ENCODE measurements at regions not wholly inside any gene's neighbourhood (a gene's known extent, or its start where the extent isn't known, plus 50 kb on each side); places are given as distances from the start of the nearest gene placed in this dataset.

- TF ChIP-seq, protein P1, sequence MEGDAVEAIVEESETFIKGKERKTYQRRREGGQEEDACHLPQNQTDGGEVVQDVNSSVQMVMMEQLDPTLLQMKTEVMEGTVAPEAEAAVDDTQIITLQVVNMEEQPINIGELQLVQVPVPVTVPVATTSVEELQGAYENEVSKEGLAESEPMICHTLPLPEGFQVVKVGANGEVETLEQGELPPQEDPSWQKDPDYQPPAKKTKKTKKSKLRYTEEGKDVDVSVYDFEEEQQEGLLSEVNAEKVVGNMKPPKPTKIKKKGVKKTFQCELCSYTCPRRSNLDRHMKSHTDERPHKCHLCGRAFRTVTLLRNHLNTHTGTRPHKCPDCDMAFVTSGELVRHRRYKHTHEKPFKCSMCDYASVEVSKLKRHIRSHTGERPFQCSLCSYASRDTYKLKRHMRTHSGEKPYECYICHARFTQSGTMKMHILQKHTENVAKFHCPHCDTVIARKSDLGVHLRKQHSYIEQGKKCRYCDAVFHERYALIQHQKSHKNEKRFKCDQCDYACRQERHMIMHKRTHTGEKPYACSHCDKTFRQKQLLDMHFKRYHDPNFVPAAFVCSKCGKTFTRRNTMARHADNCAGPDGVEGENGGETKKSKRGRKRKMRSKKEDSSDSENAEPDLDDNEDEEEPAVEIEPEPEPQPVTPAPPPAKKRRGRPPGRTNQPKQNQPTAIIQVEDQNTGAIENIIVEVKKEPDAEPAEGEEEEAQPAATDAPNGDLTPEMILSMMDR (IDR thresholded peaks at IDR 0.05; ENCODE audit: low read length): no peak
- TF ChIP-seq EZH2 (IDR thresholded peaks at IDR 0.05; ENCODE audit: borderline replicate concordance, low read length): no peak
- H3K27me3 ChIP-seq (ENCODE audit: insufficient read depth, low read length): peaks cover 4% of the 10 kb centered on the region; the same call in 1 of the 2 replicates
- H3K27ac ChIP-seq (ENCODE audit: low read depth, low read length, poor library complexity, severe bottlenecking): no peak overlapping the region
- H3K4me1 ChIP-seq (ENCODE audit: insufficient read depth, low read length, severe bottlenecking): no peaks in the 10 kb centered on the region
- no peak overlapping the region for H3K4me3 ChIP-seq (ENCODE audit: low read depth, low read length, poor library complexity, severe bottlenecking)
- H2AFZ ChIP-seq (ENCODE audit: low read length): no peak overlapping the region
- H3K9ac ChIP-seq (ENCODE audit: low read length): no peak overlapping the region
- no peaks in the 10 kb centered on the region for H3K79me2 ChIP-seq (ENCODE audit: insufficient read depth, low read length)
- no peaks in the 10 kb centered on the region for H3K9me3 ChIP-seq (ENCODE audit: low read length)
- H3K4me2 ChIP-seq (ENCODE audit: low read length): no peak overlapping the region
- H4K20me1 ChIP-seq (ENCODE audit: insufficient read depth, low read length): no peaks in the 10 kb centered on the region
- no peaks in the 10 kb centered on the region for H3K36me3 ChIP-seq (ENCODE audit: insufficient read depth, low read length)
- no peaks in the 10 kb centered on the region for H3F3A ChIP-seq (ENCODE audit: insufficient read depth, low read length)
- no peaks in the 10 kb centered on the region for H3K9me2 ChIP-seq (ENCODE audit: low read depth, low read length)
Observed at GRCh38 chr10:78386509-78386908, 352.8 kb downstream of the RPS24 start.

GRCh38 chr10:78388331-78389050 is 354.8 kb downstream of the RPS24 start:
- Histone ChIP-seq H3K27me3 (ENCODE audit: insufficient read depth, low read length) (peaks cover 4% of the 10 kb centered on the region; the same call in 1 of the 2 replicates), H3K4me3 (ENCODE audit: low read depth, low read length, poor library complexity, severe bottlenecking) (no peak overlapping the region), H3K4me1 (ENCODE audit: insufficient read depth, low read length, severe bottlenecking) (no peaks in the 10 kb centered on the region), H3K9ac (ENCODE audit: low read length) (no peak overlapping the region), H3K9me3 (ENCODE audit: low read length) (no peaks in the 10 kb centered on the region), H3K9me2 (ENCODE audit: low read depth, low read length) (no peaks in the 10 kb centered on the region), H3K36me3 (ENCODE audit: insufficient read depth, low read length) (no peaks in the 10 kb centered on the region), H3F3A (ENCODE audit: insufficient read depth, low read length) (no peaks in the 10 kb centered on the region), H4K20me1 (ENCODE audit: insufficient read depth, low read length) (no peaks in the 10 kb centered on the region), H3K79me2 (ENCODE audit: insufficient read depth, low read length) (no peaks in the 10 kb centered on the region), H2AFZ (ENCODE audit: low read length) (no peak overlapping the region), H3K27ac (ENCODE audit: low read depth, low read length, poor library complexity, severe bottlenecking) (no peak overlapping the region), H3K4me2 (ENCODE audit: low read length) (no peak overlapping the region)
- TF ChIP-seq EZH2 (IDR thresholded peaks at IDR 0.05; ENCODE audit: borderline replicate concordance, low read length): no peak
- TF ChIP-seq, protein P1 (IDR thresholded peaks at IDR 0.05; ENCODE audit: low read length): no peak

DNA sequence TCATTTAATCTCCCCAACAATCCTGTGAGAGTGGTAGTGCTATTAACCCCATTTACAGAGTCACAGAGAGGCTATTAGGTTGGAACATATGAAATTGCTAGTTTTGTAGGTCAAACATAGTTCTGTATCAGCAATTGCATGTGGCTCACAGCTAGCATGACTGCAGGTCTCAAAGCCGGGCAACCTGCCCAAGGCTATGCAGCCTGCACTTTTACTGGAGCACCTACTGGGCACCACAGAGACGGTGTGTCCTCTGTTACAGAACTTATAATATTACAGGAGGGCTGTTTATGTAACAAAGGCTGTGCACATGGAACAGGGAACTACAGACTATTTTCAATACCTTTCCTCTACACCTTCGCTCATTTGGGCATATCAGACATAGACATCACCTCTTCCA is 355.8 kb downstream of the RPS24 start:
- Histone ChIP-seq H4K20me1 (ENCODE audit: insufficient read depth, low read length) (no peaks in the 10 kb centered on the region), H2AFZ (ENCODE audit: low read length) (no peak overlapping the region), H3K79me2 (ENCODE audit: insufficient read depth, low read length) (no peaks in the 10 kb centered on the region), H3K9me2 (ENCODE audit: low read depth, low read length) (no peaks in the 10 kb centered on the region), H3K36me3 (ENCODE audit: insufficient read depth, low read length) (no peaks in the 10 kb centered on the region), H3K27me3 (ENCODE audit: insufficient read depth, low read length) (peaks cover 4% of the 10 kb centered on the region; the same call in 1 of the 2 replicates), H3F3A (ENCODE audit: insufficient read depth, low read length) (no peaks in the 10 kb centered on the region), H3K4me1 (ENCODE audit: insufficient read depth, low read length, severe bottlenecking) (no peaks in the 10 kb centered on the region), H3K9me3 (ENCODE audit: low read length) (no peaks in the 10 kb centered on the region), H3K9ac (ENCODE audit: low read length) (no peak overlapping the region), H3K4me3 (ENCODE audit: low read depth, low read length, poor library complexity, severe bottlenecking) (no peak overlapping the region), H3K4me2 (ENCODE audit: low read length) (no peak overlapping the region), H3K27ac (ENCODE audit: low read depth, low read length, poor library complexity, severe bottlenecking) (no peak overlapping the region)
- TF ChIP-seq, protein P1 (IDR thresholded peaks at IDR 0.05; ENCODE audit: low read length): no peak
- TF ChIP-seq EZH2 (IDR thresholded peaks at IDR 0.05; ENCODE audit: borderline replicate concordance, low read length): no peak
